OCI-LY7 (cell line): ENCODE measurements at regions not wholly inside any gene's neighbourhood (a gene's known extent, or its start where the extent isn't known, plus 50 kb on each side); places are given as distances from the start of the nearest gene placed in this dataset.

Experiments
- EZH2phosphoT487 ChIP-seq: fragments of 200-600 bp; sonication (generic); IDR thresholded peaks from 2 replicates; pipeline ENCODE4 v1.6.1; 2018; ENCODE audit warnings: low read depth, borderline replicate concordance, mild to moderate bottlenecking, mixed run types, antibody characterized with exemption, low read length, moderate library complexity, mixed read lengths
- TF ChIP-seq, protein P1 (sequence below): fragments of 200-600 bp; sonication (generic); conservative IDR thresholded peaks from 2 replicates; pipeline ENCODE4 v1.5.1; 2014; ENCODE audit warnings: mild to moderate bottlenecking, antibody characterized with exemption, low read length, moderate library complexity, mixed read lengths

DNA sequence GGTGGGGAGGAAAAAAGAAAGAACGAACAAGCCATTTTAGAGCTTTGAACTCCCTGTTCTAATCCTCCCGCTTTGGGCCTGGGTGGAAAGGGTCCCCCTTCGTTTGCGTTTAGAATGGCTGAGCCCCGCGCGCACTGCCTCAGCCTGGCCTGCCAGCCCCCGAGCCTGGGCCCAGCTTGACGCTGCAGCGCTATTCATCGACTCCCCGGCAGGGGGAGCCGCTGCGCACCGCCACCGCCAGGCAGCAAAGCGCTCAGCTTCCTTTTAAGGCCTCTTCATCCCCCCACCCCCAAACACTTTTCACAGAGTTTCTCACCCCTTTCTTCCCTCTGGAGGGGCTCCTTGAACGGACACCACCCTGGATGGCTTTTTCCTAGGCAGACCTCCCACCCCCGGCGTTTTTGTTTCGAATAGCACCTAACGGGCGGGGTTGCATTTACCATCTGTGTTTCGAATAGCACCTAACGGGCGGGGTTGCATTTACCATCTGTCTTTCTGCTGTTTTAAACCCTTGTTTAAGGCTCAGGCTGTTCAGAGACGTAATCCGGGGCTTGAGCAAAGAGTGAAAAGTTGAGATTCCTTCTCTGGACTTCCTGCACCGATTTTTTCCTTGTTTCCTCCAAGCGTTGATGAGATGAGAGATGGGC is 56.4 kb upstream of the PIWIL1 start:
- TF ChIP-seq, protein P1, sequence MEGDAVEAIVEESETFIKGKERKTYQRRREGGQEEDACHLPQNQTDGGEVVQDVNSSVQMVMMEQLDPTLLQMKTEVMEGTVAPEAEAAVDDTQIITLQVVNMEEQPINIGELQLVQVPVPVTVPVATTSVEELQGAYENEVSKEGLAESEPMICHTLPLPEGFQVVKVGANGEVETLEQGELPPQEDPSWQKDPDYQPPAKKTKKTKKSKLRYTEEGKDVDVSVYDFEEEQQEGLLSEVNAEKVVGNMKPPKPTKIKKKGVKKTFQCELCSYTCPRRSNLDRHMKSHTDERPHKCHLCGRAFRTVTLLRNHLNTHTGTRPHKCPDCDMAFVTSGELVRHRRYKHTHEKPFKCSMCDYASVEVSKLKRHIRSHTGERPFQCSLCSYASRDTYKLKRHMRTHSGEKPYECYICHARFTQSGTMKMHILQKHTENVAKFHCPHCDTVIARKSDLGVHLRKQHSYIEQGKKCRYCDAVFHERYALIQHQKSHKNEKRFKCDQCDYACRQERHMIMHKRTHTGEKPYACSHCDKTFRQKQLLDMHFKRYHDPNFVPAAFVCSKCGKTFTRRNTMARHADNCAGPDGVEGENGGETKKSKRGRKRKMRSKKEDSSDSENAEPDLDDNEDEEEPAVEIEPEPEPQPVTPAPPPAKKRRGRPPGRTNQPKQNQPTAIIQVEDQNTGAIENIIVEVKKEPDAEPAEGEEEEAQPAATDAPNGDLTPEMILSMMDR = peak; percentile 64
- no peak for TF ChIP-seq EZH2phosphoT487
